ENCODE measurements at regions not wholly inside any gene's neighbourhood (a gene's known extent, or its start where the extent isn't known, plus 50 kb on each side); places are given as distances from the start of the nearest gene placed in this dataset.

- DNase-seq (ENCODE audit: low read depth): no peak
These were observed 102.8 kb downstream of the MAF start for GRCh38 chr16:79497606-79498350.

DNA sequence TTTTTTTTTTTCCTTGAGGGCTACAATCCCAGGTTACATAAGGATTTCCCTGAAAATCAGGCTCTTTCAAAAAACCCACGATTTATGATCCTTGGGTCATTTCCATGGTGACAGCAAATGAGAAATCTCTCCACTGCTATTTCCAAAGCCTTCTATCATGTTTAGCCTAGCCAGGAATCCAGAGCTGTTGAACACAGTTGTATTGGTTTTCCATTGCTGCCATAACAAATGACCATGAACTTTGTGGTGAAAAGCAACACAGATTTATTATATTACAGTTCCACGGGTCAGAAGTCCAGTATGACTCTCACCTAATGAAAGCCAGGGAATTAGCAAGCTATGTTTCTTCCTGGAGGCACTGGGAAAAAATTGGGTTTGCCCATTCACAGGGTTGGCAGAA lies 106.6 kb downstream of the MAF start:
- no peak for DNase-seq (ENCODE audit: low read depth)

DNA sequence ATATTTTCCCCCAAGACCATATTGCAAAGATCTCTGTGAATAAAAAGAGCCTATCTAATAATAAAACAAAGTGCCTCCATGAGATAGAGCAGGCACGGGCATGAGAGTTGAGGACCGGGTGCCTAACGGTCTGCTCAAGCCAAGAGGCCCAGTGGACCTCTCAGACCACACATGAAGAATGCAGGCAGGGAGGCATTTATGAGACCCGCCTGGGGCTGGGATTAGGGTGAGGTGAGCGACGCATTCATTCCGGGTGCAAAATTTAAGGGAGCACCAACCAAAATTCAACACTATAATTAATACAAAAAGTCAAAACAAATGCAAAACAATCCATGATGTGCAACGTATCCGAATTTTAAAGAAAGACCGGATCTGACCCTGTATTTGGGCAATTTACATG lies 108.5 kb downstream of the MAF start:
- DNase-seq (ENCODE audit: low read depth): no peak

DNA sequence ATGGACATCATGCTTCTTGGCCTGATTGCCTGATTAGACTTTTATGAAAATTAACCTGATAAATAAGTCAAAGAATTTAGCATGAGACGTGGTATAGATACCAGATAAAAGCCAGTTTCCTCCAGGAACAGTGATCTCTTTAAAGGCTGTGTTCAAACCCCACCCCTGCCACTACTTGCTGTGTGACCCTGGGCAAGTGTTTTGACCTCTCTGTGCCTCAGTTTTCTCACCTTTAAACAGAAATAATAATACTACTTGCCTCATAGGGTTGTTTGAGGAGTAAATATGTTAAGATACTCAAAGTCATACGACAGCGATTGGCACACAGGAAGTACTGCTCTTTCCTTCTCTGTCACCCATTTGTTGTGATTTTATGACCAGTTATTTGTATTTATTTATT lies 115.5 kb downstream of the MAF start:
- DNase-seq (ENCODE audit: low read depth): no peak

GRCh38 chr16:79484237-79484636 lies 116.3 kb downstream of the MAF start:
- no peak for DNase-seq (ENCODE audit: low read depth)

- DNase-seq (ENCODE audit: low read depth): no peak
These were observed 117.2 kb downstream of the MAF start for GRCh38 chr16:79483336-79483735.

DNA sequence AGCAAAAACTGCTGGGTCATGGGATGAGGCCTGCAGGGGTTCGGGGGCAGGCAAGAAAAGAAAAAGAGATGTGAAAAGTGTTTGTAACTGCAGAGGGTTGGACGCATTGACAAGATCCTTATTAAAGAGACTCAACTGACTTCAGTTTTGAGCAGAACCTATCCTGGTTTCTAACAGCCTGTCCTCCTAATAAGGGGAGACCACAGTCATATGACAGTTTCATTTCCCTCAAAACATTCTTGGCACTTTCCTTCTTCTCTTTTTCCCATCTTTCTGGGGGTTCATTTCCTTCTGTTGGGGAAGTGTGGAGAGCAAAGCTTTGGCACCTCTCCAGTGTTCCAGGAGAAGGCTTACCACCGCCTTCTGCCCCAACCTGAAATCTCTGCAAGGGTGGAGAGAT lies 118.5 kb downstream of the MAF start:
- DNase-seq (ENCODE audit: low read depth): no peak

DNA sequence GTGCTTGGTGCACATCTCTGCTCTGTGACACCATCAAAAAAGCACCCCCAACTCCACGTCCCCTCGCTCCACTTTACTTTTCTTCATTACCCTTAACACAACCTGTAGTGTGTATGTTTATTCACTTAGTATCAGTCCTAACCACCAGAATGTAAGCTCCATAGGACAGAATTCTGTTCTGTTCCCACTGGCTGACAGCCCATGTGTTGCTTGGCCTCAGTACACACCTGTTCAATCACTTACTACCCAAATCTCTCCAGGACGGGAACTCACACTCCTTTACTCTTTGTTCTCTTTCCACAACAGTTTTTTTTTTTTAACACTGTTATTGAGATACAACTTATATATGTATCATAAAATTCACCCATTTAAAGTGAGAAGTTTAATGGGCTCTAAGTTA lies 119.6 kb downstream of the MAF start:
- no peak for DNase-seq (ENCODE audit: low read depth)

- DNase-seq (ENCODE audit: low read depth): no peak
These were observed 120.5 kb downstream of the MAF start for GRCh38 chr16:79480056-79480455.

DNA sequence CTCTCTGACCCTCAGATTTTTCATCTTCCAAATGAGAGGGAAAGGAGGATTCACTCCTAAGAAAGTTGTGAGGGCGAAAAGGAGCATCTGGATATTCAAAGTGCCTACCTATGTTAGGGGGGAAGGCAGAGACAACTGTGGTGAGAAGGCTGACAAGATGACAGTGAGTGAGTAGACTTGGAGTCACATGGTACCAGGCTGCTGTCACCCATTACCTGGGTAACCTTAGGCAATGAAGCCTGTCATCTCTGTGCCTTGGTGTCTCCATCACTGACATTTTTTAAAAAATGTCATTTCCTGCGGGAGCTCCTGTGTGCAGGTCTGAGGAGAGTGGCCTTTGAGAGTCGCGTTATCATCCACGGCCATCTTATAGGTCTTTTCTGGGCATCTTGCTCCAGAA lies 124.0 kb downstream of the MAF start:
- no peak for DNase-seq (ENCODE audit: low read depth)

- DNase-seq (ENCODE audit: low read depth): no peak
These were observed 124.7 kb downstream of the MAF start for GRCh38 chr16:79475841-79476240.

DNA sequence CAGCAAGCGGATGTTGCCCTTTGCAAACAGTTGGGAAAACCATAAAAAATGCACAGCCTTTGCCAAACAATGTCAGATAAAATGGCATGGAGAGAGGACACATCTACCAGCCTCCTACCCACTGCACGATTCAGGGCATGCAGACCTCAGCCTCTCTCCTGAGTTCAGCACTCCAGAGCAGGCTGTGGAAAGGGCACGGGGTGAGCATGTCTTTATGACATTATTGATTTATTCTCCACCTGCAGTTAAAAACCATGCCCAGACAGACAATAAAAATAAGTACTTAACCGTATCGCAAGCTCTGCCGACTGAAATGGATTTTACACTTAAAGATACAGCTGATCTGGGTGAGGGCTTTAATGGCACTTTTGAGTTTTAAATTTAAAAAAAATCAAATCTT lies 127.1 kb downstream of the MAF start:
- DNase-seq (ENCODE audit: low read depth): no peak

- DNase-seq (ENCODE audit: low read depth): no peak
These were observed 128.1 kb downstream of the MAF start for GRCh38 chr16:79472426-79472825.

GRCh38 chr16:79469999-79470398 lies 130.5 kb downstream of the MAF start:
- DNase-seq (ENCODE audit: low read depth): no peak

DNA sequence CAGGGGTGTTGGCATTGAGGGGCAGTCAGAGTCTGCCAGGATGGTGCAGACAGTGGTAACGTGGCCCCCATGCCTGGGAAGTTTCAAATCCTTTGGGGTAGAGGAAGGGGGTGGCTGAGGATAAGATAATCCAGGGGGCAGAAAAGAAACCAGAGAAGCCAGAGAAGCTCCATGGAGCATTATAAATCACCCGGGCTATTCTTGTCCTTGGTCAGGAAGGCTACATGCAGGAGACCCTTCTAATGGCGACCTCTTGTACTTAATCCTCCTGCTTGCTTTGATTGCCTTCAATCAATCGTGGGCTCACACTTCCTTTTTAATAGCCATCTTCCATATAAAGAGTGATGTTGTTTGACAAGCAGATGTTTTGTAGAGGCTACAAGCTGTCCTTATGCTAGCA lies 131.9 kb downstream of the MAF start:
- DNase-seq (ENCODE audit: low read depth): no peak

DNA sequence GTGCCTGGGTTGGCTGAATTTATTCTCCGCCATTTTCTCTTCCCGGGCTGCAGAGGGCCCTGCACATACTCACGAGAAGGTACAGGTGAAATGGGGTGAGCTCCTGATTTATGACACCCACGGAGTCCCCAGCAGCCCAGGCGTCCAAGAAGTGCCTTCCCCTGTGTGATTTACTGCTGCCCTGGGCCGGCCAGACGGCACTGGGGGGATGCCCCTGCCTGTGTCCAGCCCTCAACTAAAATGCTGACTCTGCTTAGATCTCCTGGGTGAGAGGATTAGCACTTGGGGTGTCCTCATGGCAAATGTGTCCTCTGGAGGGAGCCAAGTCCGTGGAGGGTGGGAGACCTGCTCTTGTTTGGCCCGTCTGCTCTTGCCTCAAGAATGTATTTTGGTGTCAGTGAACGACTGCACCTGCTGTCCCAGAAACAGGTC lies 132.4 kb downstream of the MAF start:
- no peak for DNase-seq (ENCODE audit: low read depth)

DNA sequence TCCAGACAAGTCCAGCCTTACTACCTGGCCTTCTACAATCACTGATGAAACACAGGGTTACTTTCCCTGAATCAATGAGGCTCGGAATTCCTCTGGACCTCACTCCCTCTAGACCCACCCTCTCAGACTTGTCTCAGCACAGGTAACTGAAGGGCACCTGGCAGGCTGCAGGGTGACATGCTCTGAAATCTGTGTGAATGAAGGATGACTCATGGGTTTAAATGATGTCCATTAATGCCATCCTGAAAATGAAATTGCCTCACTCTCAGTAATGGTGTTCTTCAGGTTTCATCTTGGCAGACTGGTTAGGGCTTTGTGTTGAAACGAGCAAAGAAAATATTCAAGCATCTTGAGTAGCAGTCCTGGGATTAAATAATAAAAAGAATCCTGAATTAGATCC lies 134.4 kb downstream of the MAF start:
- no peak for DNase-seq (ENCODE audit: low read depth)

- DNase-seq (ENCODE audit: low read depth): no peak
These were observed 136.7 kb downstream of the MAF start for GRCh38 chr16:79463841-79464240.

- no peak for DNase-seq (ENCODE audit: low read depth)
These were observed 144.5 kb downstream of the MAF start for GRCh38 chr16:79456036-79456435.

GRCh38 chr16:79452671-79453070 lies 147.9 kb downstream of the MAF start:
- no peak for DNase-seq (ENCODE audit: low read depth)

DNA sequence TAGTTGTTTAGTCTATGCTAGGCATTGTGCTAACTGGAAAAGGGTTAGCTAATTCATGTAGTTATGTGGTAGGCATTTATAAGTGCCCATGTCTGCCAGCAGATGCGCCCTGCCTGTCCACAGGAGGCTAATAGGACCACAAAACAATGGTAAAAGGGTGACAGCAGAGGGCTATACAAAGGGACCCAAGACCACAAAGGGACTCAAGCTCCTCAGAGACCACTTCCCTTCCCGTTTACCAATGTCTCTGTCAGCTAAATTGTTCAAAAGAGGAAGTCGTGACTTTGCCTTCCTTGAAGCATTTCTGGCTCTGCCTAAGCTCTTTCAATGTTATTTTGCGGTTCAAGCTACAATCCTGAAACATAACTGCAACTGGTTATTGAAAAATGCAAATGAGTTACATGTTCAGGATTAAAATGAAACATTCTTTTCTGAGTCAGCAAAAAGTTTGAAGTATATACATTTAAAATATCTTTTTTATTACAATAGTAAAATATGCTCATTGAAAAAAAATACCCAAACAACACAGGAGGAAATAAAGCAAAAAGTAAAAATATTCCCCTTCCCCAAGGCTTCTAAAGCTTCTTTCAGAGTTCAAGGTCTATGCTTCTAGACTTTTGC lies 149.2 kb downstream of the MAF start:
- DNase-seq (ENCODE audit: low read depth): no peak

GRCh38 chr16:79449900-79450299 lies 150.6 kb downstream of the MAF start:
- no peak for DNase-seq (ENCODE audit: low read depth)

- DNase-seq (ENCODE audit: low read depth): no peak
These were observed 151.3 kb downstream of the MAF start for GRCh38 chr16:79449067-79449769.
